GM12875 (cell line): ENCODE measurements at regions not wholly inside any gene's neighbourhood (a gene's known extent, or its start where the extent isn't known, plus 50 kb on each side); places are given as distances from the start of the nearest gene placed in this dataset.

Experiments
- H3K4me3 ChIP-seq: one replicate; pipeline ENCODE4 v1.5.1; 2011; ENCODE audit warnings: low read depth, low read length, control low read depth
- CTCF ChIP-seq: IDR thresholded peaks from 2 replicates; pipeline ENCODE4 v1.5.1; 2011; ENCODE audit warnings: low read depth, mild to moderate bottlenecking, control low read depth, inconsistent platforms, low read length, moderate library complexity, borderline replicate concordance; ENCODE audit not compliant: insufficient read depth

DNA sequence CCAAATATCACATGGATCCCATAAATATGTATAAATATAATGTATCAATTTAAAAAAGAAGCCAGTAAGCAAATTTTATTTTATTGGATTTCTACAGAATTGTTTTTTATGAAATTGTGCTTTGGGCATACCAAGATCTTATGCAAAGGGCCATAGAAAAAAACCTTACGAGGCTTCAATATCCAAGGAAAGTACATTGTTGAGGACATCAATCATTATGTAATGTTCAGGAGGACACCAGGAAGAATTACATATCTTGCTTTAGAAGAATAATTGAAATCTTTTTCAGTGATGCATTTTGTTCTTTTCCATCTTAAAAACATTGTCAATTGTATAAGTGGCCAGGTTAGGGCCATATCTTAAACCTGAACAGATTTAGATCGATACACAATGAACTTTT lies 187.8 kb upstream of the GAS1 start:
- H3K4me3 ChIP-seq, result no peak overlapping the region
- TF ChIP-seq CTCF, result no peak

GRCh38 chr9:87137718-87138117 lies 190.4 kb upstream of the GAS1 start:
- H3K4me3 ChIP-seq, result no peak overlapping the region
- TF ChIP-seq CTCF, result no peak

- H3K4me3 ChIP-seq, result no peak overlapping the region
- no peak for TF ChIP-seq CTCF
Measured at GRCh38 chr9:87138128-87139040, 191.1 kb upstream of the GAS1 start.

GRCh38 chr9:87139099-87139730 lies 191.9 kb upstream of the GAS1 start:
- no peak for TF ChIP-seq CTCF
- H3K4me3 ChIP-seq, result no peak overlapping the region

DNA sequence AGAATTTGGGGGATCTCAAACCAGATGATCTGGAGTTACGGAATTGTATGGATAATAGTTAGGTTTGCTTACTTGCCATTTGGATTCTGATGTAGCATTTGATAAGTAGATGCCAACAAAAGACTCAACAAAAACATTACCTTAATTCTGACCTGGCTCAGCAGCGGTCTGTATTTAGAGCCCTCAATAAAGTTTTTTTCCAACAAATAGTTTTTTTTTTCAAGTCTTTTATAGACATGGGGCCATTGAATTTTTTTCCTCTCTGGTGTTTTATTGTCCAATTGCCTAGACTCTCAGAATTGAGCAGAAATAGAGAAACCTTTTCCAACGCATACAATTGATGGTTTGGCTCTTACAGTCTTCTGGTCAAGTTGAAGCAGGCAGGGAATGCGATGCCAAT lies 192.8 kb upstream of the GAS1 start:
- no peak overlapping the region for H3K4me3 ChIP-seq
- no peak for TF ChIP-seq CTCF

GRCh38 chr9:87140605-87141109 lies 193.4 kb upstream of the GAS1 start:
- no peak for TF ChIP-seq CTCF

More at GRCh38 chr9:87140605-87141109, 193.4 kb upstream of the GAS1 start:
- H3K4me3 ChIP-seq, result no peak overlapping the region
